ENCODE measurements at regions not wholly inside any gene's neighbourhood (a gene's known extent, or its start where the extent isn't known, plus 50 kb on each side); places are given as distances from the start of the nearest gene placed in this dataset.

- DNase-seq (ENCODE audit: low spot score) (no peak), FAIRE-seq (no peak)
Observed at GRCh38 chrX:805988-806387, 175.4 kb downstream of the SHOX start.

DNA sequence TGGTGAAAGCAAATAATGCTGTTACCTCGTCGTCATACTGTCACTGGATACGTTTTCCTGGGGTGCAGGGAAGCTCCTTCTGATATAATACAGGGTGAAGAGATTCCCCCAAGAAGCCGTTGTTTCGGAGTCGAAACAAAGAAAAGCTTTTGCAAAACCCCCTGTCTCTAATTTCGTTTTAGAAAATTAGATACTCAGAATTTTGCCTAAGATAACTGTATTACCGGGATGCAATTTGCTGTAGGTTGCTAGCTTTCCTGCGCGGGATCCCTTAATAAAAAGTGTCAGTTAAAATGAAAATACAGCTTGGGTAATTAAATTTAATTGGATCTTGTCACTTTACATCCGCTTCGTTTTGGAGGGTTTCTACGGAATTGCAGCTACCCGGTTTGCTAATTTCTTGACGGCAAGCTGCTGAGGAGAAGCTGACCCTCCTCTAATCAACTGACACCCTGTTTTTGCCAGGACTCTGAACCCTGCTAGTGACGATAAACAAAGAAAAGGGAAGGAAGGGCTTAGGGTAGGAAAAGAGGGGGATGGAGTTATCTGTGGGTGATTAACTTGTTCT lies 174.6 kb downstream of the SHOX start:
- DNase-seq (ENCODE audit: low spot score), result no peak
- FAIRE-seq, result no peak

DNA sequence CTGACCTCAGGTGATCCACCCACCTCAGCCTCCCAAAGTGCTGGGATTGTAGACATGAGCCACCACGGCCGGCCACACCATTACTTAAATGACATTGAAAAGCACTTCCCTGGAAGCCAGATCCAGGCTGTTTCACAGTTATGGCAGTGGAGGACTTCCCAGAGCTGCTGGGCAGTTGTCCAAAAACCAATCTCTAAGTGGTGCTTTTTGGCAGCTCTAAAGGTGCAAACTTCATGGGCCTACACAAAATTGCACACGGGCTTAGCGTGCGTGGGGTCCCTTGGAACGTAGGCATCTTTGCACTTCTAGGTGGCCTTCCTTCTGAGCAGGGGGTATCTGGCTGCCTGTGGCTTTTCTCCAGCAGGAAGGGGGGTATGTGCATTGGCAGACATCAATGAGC lies 172.3 kb downstream of the SHOX start:
- no peak for FAIRE-seq
- no peak for DNase-seq (ENCODE audit: low spot score)

DNA sequence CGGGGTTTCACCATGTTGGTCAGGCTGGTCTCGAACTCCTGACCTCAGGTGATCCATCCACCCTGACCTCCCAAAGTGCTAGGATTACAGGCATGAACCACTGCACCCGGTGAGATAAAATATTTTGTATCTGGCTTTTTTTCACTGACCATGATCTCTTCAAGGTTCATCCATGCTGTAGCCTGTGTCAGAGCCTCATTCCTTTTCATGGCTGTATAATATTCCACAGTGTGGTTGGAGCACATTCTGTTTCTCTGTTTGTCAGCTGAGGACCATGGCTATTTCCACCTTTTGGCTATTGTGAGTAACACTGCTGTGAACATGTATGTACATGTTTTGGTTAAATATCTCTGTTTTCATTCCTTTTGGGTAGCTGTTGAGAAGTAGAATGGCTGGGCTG lies 169.2 kb downstream of the SHOX start:
- FAIRE-seq, result no peak
- no peak for DNase-seq (ENCODE audit: low spot score)

GRCh38 chrX:794311-794710 lies 163.7 kb downstream of the SHOX start:
- no peak for DNase-seq (ENCODE audit: low spot score)
- no peak for FAIRE-seq

DNA sequence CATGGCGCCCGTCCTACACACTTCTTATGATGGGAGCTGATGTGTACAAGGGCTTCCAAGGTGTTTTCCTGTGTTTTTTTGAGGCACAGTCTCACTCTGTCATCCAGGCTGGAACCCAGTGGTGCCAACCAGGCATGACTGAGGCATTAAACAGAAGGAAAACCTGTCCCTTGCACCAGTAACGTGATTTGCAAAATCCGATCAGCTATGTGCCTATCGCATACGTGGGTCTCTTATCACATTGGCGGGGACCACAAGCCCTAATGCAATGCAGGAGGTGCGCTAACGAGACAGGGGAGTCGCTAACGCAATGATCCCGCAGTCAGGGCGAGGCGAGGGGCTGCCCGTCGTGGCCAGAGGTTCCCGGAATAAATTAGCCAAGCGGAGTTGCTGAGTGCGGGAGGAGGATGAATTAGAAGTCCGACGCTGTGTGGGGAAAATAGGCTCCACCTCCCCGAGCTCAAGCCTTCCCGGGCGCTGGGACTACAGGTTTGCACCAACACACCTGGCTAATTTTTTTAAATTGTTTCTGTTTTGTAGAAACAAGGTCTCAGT lies 162.7 kb downstream of the SHOX start:
- no peak for FAIRE-seq
- DNase-seq (ENCODE audit: low spot score), result no peak

GRCh38 chrX:791479-792034 lies 161.0 kb downstream of the SHOX start:
- DNase-seq (ENCODE audit: low spot score), result no peak
- no peak for FAIRE-seq

DNA sequence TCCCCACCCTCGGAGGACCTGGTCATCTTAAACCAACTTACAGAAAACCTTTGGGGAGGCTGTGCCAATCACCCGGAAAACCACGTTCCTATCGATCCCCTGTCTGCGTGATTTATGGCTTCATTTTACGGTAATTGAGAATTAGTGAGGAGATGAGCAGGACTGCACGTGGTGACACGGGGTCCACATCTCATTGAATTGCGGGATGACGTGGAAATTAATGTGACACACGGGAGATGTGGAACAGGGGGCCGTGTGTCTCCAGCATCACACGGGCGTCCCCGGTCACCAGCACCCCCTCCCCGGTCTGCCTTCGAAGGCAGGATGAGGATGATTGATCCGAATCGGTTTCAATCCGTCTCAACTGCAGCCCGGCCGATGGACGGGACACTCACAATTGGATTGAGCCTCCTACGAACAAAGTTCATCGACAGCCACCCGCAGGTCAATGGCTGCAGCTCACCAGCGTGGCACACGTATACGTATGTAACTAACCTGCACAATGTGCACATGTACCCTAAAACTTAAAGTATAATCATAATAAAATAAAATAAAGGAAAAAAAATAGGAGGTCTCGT lies 160.3 kb downstream of the SHOX start:
- DNase-seq (ENCODE audit: low spot score), result no peak
- no peak for FAIRE-seq

- DNase-seq (ENCODE audit: low spot score), result no peak
- FAIRE-seq, result no peak
Observed at GRCh38 chrX:790041-790506, 159.5 kb downstream of the SHOX start.

GRCh38 chrX:789096-789495 lies 158.5 kb downstream of the SHOX start:
- FAIRE-seq (no peak), DNase-seq (ENCODE audit: low spot score) (no peak)

GRCh38 chrX:786441-786881 lies 155.9 kb downstream of the SHOX start:
- DNase-seq (ENCODE audit: low spot score), result no peak
- no peak for FAIRE-seq

- FAIRE-seq (no peak), DNase-seq (ENCODE audit: low spot score) (no peak)
Observed at GRCh38 chrX:784829-785228, 154.2 kb downstream of the SHOX start.

- DNase-seq (ENCODE audit: low spot score) (no peak), FAIRE-seq (no peak)
Observed at GRCh38 chrX:781224-782204, 150.9 kb downstream of the SHOX start.

GRCh38 chrX:776529-777230 lies 146.1 kb downstream of the SHOX start:
- FAIRE-seq (no peak), DNase-seq (ENCODE audit: low spot score) (no peak)

DNA sequence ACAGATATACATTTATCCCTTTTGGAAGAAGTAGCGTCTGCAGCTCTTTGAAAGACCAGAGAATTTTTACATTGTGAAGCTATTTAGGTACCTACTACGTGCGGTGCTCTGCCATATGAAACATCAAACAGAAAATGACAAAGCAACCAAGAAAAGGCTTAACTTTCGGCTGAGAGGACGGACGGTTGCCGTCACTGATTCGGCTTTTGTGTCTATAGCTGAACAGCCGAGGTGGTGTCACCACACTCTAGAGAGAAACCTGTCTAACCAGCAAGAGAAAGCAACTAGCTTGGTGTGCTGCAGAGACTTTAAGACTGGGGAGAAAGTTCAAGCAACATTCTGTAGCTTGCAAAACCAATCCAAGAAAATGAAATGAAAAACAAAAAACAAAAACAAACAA lies 145.5 kb downstream of the SHOX start:
- FAIRE-seq (no peak), DNase-seq (ENCODE audit: low spot score) (no peak)

DNA sequence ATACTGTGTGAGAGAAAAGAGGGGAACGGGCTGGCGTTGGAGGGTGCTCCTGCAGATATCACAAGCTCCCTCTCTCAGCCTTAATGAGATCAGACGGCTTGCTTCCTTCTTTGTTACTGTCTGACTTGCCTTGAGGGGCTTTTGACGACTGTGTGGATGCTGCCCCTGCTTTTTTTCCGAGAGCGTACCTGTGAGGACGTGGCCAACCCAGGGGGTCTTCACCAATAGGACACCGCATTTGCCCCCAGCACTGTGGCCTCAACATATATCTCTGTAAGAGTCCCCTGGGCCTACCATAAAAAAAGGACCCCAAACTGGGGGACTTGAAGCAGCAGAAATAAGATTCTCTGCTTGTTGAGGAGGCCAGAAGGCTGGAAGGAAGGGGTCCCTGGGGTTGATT lies 143.9 kb downstream of the SHOX start:
- FAIRE-seq (no peak), DNase-seq (ENCODE audit: low spot score) (no peak)

DNA sequence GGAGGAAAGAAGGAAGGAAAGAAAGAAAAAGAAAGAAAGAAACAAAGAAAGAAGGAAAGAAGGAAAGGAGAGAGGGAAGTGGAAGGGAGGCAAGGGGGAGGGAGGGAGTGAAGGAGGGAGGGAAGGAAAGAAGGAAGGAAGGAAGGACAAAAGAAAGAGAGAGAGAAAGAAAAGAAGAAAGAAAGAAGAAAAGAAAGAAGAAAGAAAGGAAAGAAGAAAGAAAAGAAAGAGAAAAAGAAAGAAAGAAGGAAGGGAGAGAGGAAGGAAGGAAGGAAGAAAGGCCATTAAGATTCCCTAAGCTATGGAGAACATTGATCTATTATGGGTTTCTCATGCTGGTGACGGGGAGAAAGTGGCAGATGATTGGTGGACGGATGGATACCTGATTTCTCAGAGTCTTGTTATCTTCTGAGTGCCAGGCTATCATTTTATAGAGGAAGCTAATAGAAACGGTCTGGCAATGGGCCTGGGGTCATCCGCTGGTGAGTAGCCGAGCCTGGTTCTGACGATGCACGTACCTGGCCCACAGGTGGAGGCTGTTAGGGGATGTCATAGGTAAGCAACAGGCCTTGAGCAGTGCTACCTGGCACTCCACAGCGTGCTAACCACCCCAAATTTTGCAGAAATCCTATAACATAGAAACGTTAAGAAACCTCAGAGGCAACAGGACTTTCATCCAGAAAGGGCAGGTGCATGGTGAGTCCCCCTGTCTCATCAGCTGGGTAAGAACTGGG lies 142.9 kb downstream of the SHOX start:
- DNase-seq (ENCODE audit: low spot score) (no peak), FAIRE-seq (no peak)

DNA sequence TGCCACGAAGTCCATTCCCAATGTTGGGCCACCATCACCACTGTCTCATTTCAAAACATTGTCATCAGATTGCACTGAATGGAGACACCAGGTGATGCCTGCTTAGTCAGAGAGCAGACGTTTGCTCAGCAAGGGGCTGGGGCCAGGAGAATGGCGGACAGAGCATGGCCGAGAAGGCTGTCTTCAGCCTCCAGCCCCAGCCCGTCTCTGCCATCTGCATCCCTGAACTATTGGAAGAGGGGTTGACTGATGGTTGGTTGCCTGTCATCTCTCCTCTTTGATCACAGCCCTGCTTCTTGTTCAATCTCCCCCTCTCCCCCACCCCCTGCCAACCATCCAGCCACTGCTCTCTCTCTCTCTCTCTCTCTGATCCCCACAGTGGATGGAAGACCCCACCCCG lies 140.9 kb downstream of the SHOX start:
- DNase-seq (ENCODE audit: low spot score) (no peak), FAIRE-seq (no peak)

DNA sequence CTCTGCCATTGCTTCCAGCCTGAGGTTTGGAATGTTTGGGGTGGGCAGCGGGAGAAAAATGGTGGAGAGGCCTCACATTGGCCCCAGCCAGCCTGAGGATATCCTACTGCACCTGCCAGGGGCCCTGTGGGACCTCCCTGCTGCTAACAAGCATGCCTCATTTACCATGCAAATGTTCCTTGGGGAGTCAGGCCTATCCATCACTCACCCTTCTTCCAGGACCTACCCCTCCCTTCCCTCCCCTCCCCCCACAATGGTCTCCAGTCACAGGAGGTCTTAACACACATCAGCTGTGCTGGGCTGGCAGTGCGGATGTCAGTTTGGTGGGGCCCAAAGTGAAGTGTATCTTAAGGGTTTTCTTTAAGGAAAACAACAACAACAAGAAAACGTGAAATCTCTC lies 139.2 kb downstream of the SHOX start:
- DNase-seq (ENCODE audit: low spot score) (no peak), FAIRE-seq (no peak)

DNA sequence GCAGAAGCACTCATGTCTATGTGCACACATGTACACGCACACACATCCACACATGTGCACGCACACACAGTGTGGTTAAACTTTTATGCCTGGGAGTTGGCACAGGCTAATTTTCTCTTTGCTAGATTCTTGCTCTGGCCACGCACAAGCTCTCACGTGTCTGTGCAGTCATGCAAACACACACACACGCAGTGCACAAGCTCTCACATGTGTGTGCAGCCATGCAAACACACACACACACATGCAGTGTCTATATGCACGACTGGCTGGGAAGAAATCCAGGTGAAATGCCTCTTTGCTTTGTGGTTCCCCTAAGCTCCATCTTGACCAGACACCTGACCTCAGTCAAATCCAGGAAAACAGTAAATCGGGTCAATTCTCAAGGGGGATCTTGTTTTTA lies 138.0 kb downstream of the SHOX start:
- FAIRE-seq, result no peak
- DNase-seq (ENCODE audit: low spot score), result no peak

DNA sequence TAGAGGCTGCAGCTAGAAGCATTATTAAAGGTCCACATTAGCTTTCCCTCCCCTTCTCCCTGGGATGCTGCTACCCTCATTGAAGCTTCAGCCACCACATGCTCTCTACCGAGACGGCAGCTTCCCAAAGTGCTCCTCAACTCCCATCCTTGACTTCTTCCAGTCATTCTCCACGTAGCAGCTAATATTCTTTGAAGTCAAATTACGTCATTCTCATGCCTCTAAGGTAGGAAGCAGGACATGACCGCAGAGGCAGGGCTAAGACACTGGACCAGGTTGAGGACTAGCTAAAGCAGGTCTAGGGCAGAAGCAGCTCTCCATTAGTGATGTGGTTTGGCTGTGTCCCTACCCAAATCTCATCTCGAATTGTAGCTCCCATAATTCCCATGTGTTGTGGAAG lies 128.3 kb downstream of the SHOX start:
- no peak for FAIRE-seq
- no peak for DNase-seq (ENCODE audit: low spot score)
